PFSK-1 (cell line): ENCODE measurements at regions not wholly inside any gene's neighbourhood (a gene's known extent, or its start where the extent isn't known, plus 50 kb on each side); places are given as distances from the start of the nearest gene placed in this dataset.

ENCODE experiments used
- FOXP2 ChIP-seq: optimal IDR thresholded peaks from 2 replicates; pipeline ENCODE3; 2011; ENCODE audit warnings: borderline replicate concordance, control low read depth, inconsistent platforms; ENCODE audit not compliant: insufficient read depth; ENCODE audit errors: extremely low read length, extremely low read depth
- POLR2AphosphoS5 ChIP-seq: IDR thresholded peaks from 2 replicates; pipeline ENCODE4 v1.6.1; 2012; ENCODE audit warnings: low read depth, mild to moderate bottlenecking, control low read depth, low read length, moderate library complexity
- SIN3A ChIP-seq: IDR thresholded peaks from 2 replicates; pipeline ENCODE4 v1.6.1; 2012; ENCODE audit warnings: mild to moderate bottlenecking, low read length, moderate library complexity, borderline replicate concordance; ENCODE audit not compliant: insufficient read depth
- TAF1 ChIP-seq: IDR thresholded peaks from 2 replicates; pipeline ENCODE4 v1.6.1; 2012; ENCODE audit warnings: low read length, control low read depth, borderline replicate concordance; ENCODE audit not compliant: insufficient read depth
- TF ChIP-seq, protein P1 (sequence below), 2 experiments: IDR thresholded peaks; 2 replicates each; pipeline versions ENCODE4 v1.6.1 to v1.8.0; 2011 to 2012; ENCODE audit warnings: low read depth in 2 of 2, low read length in 2 of 2, control low read depth in 1 of 2, inconsistent platforms in 1 of 2, mild to moderate bottlenecking in 1 of 2, moderate library complexity in 1 of 2; ENCODE audit not compliant: insufficient read depth in 1 of 2

DNA sequence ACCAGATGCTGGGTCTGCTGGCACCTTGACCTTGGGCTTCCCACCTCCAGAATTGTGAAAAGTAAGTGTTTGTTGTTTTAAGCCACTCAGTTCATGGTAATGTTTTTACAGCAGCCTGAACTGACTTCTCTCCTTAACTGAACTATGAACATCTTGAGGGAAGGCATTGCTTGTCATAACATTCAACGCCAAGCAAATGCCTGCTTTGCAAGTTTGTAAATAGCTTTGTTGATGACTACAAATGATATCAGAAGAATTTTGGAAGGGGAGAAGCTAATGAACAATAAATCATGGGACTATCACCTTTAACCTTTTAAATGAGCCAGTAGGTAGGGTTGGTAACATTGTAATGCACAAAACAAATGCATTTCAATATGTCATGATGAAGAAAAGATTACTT lies 402.4 kb upstream of the ADARB2 start:
- TF ChIP-seq TAF1 = no peak
- no peak for TF ChIP-seq FOXP2
- no peak for TF ChIP-seq SIN3A
- TF ChIP-seq POLR2AphosphoS5 = no peak
- TF ChIP-seq, protein P1, sequence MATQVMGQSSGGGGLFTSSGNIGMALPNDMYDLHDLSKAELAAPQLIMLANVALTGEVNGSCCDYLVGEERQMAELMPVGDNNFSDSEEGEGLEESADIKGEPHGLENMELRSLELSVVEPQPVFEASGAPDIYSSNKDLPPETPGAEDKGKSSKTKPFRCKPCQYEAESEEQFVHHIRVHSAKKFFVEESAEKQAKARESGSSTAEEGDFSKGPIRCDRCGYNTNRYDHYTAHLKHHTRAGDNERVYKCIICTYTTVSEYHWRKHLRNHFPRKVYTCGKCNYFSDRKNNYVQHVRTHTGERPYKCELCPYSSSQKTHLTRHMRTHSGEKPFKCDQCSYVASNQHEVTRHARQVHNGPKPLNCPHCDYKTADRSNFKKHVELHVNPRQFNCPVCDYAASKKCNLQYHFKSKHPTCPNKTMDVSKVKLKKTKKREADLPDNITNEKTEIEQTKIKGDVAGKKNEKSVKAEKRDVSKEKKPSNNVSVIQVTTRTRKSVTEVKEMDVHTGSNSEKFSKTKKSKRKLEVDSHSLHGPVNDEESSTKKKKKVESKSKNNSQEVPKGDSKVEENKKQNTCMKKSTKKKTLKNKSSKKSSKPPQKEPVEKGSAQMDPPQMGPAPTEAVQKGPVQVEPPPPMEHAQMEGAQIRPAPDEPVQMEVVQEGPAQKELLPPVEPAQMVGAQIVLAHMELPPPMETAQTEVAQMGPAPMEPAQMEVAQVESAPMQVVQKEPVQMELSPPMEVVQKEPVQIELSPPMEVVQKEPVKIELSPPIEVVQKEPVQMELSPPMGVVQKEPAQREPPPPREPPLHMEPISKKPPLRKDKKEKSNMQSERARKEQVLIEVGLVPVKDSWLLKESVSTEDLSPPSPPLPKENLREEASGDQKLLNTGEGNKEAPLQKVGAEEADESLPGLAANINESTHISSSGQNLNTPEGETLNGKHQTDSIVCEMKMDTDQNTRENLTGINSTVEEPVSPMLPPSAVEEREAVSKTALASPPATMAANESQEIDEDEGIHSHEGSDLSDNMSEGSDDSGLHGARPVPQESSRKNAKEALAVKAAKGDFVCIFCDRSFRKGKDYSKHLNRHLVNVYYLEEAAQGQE (IDR thresholded peaks at IDR 0.05; ENCODE audit: insufficient read depth in 1 of 2, low read depth in 2 of 2, low read length in 2 of 2) = no peak

- TF ChIP-seq TAF1 (no peak), POLR2AphosphoS5 (no peak), FOXP2 (no peak), SIN3A (no peak)
- TF ChIP-seq, protein P1 (IDR thresholded peaks at IDR 0.05; ENCODE audit: insufficient read depth in 1 of 2, low read depth in 2 of 2, low read length in 2 of 2) = no peak
Measured at GRCh38 chr10:2137549-2138174, 400.3 kb upstream of the ADARB2 start.

- TF ChIP-seq POLR2AphosphoS5 = no peak
Measured at GRCh38 chr10:2130705-2131305, 393.5 kb upstream of the ADARB2 start.

GRCh38 chr10:2128991-2129390 lies 391.7 kb upstream of the ADARB2 start:
- TF ChIP-seq, protein P1 (IDR thresholded peaks at IDR 0.05; ENCODE audit: insufficient read depth in 1 of 2, low read depth in 2 of 2, low read length in 2 of 2) = no peak
- TF ChIP-seq TAF1 (no peak), FOXP2 (no peak), POLR2AphosphoS5 (no peak), SIN3A (no peak)

- TF ChIP-seq POLR2AphosphoS5 = no peak
- TF ChIP-seq SIN3A = no peak
- TF ChIP-seq, protein P1 (IDR thresholded peaks at IDR 0.05; ENCODE audit: insufficient read depth in 1 of 2, low read depth in 2 of 2, low read length in 2 of 2) = no peak
- no peak for TF ChIP-seq TAF1
- no peak for TF ChIP-seq FOXP2
Measured at GRCh38 chr10:2124135-2124534, 386.8 kb upstream of the ADARB2 start.
